GM21723 (cell line): ENCODE measurements at regions not wholly inside any gene's neighbourhood (a gene's known extent, or its start where the extent isn't known, plus 50 kb on each side); places are given as distances from the start of the nearest gene placed in this dataset.

Source experiments
- ATAC-seq: cut with Tn5 transposase; IDR thresholded peaks from one replicate; pipeline ENCODE4 v1.9.1; 2021; ENCODE audit warnings: mild to moderate bottlenecking, moderate library complexity; ENCODE audit not compliant: unreplicated experiment

DNA sequence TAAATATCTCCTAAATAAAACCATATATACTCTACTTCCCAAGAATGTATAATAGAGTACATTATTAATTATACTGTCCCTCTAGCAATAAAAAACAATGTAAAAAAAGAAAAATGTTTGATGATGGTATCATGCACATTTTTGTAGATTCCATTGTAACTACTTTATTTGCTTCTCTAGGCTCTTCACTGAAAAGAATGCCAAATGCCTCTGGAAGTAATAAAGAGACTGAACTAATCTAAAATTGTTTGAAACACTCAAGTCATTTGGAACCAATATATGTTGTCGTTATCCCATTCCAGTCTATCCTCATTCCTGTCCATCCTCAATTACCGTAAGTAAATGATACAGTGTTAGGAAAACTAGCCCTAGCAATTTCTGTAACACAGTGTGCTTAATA, 233.6 kb downstream of the C12orf50 start:
- ATAC-seq, result no peak

DNA sequence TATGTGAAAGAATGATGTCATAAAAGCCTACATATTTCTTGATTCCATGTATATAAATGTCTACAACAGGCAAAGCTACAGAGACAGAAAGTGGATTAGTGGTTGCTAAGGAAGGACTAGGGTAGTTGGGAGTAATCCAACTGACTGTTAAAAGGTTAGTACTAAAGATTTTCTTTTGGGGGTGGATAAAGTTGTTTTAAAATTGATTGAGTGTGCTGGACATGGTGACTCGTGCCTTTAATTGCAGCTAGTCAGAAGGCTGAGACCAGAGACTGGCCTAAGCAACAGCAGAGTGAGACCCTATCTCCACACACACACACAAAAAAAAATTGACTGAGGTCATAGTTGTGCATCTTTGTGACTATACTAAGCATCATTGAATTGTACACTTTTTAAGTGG, 234.3 kb downstream of the C12orf50 start:
- ATAC-seq, result no peak

DNA sequence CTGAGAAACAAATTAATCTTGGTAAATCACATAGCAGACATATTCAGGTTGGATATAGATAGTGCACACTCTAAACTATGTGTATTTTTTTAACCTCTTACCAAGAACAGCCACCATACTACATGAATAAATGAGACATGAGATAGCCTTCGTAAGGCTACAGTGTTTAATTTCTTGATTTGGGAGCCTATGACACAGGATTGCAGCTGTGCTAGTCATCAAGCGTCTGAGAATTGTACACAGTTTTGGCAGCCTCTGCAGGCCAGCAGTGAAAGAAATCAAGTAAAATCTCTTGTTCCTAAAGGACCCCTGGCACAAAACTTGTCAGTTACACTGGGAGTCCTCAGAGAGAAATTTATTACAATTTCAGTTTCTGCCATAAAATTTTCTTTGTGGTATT, 236.1 kb downstream of the C12orf50 start:
- no peak for ATAC-seq

DNA sequence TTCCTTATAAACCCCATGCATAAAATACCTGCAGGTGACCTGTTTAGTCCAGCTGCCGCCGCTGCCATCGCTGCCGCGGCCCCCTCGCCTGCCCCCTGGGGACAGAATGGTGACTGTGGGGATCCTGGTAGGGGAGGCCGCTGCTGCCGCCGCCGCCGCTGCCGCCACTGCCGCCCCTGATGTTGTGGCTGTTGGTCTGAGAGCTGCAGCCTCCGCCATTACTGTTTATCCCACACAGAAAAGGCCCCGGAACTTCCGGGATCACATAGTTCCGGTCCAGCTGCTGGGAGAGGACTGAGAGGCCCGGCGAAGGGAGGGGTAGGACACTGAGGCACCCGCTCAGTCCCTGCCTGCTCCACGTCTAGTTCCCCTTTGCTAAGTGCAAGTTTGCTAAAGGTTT, 244.9 kb downstream of the C12orf50 start:
- no peak for ATAC-seq

DNA sequence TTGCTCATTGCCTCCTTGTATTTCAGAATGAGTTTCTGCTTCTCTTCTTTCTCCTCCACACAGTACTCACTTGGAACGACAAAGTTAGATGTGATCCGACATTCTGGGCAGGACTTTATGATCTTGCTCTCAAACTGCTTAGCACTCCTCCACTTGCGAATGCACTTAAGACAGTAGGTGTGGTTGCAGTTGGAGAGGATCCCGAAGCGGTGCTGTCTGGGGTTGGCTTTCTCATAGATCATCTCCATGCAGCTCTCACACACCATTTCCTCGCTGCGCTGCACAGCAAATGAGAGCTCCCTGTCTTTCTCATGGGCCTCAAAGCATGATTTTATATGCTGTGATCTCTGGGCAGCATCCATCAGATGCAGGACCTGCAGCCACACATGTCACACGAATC, 245.7 kb downstream of the C12orf50 start:
- ATAC-seq, result no peak

DNA sequence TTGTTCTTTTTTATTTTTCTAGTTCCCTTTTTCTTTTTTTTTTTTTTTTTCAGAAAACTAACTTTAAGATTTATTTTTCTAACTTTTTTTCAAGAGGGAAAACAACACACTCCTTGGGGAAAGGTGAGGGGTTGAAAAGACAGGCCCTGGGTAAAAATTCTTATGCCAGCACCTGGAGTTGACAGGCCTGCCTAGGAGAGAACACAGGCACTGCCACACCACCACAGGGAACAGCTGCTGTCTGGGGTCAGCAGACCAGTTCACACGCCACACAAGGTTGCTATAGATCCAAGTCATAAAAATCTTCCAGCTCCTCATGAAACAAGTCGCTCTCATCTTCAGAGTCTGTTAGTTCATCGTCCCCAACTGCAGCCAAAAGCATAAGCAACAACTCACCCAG, 246.4 kb downstream of the C12orf50 start:
- ATAC-seq, result no peak

DNA sequence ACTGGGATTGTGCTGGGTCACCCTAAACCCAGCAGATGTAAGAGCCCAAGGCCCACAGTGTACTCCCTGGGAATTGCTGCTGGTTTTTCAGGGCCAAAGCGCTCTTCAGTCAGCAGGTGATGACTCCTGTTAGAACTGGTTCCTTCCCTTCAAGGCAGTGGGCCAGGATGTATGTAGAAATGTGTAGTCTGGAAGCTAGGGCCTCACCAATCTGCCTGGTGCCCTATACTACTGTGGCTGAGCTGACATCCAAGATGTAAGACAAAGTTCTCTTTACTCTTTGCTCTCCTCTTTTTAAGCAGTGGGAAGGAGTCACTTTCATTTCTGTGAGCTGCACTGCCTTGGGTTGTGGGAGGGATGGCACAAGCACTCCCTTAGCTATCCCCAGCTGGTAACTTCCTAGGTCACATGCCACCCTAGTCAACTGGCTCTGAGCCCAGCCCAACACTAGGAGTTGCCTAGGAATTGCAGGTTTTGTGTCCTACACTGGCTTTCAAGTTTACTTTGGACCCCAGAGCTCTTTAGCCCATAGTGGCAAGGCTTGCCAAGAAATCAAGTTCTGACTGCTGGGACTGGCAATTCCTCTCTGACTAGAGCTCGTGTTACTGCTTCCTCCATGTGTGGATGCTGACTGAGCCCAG, 249.2 kb downstream of the C12orf50 start:
- ATAC-seq, result no peak

DNA sequence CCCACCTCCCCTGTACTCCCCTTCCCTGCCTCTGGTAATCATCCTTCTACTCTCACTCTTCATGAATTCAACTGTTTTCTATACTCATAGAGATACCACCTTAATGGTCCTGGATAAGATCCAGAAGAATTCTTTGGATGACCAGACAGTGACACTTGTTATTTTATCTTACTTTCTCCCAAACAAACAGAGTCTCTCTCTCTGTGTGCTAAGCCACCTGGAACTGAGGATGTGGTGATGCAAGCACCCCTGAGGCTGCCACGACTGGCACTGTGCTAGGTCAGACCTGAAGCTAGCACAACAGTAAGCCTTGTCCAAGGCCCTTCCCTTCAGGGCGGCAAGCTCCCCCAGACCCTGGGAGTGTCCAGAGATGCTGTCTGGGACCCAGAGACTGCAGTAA, 250.2 kb downstream of the C12orf50 start:
- no peak for ATAC-seq

DNA sequence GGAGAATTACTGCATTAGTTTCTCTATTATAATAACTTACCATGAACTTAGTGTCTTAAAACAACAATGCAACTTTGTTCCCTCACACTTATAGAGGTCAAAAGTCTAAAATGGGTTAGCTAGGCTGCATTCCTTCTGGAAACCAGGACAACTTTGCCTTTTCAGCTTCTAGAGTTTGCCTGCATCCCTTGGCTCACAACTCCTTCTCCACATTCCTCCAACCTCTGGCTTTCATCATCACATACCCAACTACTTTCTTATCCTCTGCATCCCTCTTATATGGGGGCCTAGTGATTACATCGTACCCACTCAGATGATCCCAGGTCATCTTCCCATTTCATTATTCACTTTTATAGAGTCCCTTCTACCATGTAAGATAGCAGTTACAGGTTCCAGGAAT, 251.1 kb downstream of the C12orf50 start:
- ATAC-seq, result no peak

DNA sequence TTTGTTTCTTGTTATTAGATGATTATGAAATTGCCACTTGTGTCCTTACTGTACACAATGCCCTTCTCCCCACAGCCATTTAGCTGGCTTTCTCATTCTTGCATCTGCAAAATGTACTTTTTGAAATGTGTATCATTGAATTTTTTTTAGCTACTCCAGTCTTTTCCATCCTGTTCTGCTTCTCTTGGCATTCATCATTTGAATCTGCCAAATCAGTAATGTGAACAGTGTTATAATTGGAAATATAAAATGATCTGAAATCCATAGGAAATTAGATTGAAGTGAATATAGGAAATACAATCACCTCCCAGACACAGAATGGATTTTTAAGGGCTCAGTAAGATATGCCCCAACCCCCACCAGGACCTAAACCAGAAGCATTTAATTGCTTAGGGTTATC, 253.4 kb downstream of the C12orf50 start:
- ATAC-seq, result no peak

DNA sequence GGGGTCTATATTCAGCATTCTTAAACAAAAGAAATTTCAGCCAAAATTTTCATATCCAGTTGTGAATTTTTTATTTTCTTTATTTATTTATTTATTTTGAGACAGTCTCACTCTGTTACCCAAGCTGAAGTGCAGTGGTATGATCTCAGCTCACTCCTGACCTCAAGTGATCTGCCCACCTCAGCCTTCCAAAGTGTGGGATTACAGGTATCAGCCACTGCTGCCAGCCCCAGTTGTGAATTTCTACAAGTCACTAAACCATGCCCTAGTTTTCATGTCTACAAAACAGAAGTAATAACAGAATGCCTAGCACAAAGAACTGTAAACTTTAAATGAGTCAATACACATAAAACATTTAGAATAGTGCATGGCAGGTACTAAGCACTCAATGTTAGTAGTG, 254.2 kb downstream of the C12orf50 start:
- ATAC-seq, result no peak

DNA sequence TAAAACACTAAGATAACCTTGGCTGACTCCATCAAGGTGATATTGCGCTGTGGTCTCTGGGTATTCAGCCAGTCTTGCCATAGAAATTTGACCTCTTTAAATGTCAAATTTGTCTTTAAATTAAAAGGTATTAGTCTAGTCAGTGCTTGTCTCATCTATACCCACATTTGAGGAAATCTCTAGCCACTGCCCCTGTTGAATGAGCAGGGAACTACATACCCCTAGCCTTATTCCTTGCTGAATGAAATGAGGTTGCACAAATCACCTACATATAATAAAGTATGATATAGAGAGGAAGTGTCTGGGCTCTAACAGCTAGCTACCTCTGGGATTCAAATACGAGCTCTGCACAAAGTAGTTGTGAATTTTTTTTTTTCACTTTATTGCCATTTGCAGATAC, 256.8 kb downstream of the C12orf50 start:
- ATAC-seq, result no peak

DNA sequence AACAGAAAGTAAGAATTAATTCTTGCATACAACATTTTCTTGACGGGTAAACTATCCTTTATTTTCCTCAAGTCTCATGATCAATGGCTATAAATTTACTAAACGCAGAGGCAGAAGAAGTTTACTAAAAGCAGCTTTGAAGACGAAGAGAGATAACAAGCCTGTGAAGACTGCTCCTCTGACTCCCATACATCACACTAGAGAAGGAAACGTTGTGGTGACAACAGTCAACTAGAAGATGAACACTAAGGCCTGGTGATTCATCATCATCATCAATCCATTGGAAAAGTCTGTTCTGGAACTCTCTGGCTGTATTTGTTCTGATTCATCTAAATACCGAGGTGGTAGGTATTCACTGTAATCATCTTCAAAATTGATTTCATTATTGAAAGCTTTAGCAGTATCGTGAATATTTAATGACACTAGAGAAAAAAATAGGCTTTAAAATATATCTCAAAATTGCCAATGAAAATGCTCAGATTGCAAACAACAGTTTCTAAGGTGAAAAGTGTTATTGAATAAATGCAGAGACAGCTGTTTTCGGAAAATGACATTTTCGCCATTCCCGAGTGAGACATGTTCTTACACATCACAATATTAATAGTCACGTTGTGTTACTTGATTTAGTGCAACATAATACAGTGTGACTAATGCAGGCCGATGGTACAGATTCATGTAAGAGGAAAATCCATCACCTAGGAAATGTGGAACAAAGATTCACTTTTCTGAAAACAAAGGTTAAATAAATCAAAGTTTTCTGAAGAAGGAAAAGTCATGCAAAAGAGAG, 260.5 kb downstream of the C12orf50 start:
- ATAC-seq, result no peak

DNA sequence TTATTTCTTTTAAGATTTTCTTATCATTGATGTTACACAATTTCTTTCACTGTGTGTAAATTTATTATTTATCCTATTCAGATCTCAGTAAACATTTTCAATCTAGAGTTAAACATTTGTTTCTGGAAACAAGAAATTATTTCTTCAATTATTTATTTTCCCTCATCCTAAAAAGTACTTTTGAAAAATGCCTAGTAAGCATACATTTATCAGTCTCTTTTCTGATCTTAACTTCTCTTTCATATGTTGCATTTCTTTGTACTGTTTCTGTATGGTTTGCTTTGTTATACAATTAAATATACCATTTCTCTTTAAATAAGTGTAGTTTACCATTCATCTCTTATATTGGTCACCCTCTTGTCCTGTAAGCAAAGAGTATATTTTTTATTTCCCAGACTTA, 263.2 kb downstream of the C12orf50 start:
- ATAC-seq, result no peak

DNA sequence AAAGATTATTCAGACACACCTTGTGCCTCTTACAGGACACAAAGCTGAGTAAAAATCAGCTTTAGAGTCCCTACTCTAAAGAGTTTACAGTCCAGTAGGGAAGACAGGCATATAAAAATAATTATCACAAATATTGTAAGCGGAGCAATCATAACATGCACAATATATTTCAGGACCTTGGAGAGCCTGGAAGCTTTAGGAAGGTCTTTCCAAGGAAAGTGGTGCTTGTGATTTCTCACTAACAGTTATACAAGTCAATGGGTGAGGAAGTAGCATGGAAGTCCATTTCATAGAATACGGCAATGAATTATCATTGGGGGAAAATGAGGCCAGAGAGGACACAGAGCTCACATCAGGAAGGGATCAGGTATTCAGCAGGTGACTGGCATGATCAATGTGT, 268.3 kb downstream of the C12orf50 start:
- ATAC-seq, result no peak

DNA sequence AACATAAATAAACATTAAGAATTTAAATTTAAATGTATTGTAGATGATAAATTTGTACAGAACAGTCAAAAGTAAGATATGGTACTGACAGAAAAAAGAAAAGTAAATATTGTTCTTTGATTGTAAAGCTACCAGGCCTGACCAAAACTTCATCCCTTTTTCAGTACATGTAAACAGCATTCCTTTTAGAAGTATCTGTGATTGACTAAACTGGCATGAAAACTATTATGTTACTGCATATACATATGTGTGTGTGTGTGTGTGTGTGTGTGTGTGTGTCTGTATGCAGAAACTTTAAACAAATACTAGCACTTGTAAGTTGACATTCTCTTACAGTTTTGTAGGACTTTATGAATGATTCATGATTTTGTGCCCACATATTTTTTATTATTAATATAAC, 270.9 kb downstream of the C12orf50 start:
- no peak for ATAC-seq

DNA sequence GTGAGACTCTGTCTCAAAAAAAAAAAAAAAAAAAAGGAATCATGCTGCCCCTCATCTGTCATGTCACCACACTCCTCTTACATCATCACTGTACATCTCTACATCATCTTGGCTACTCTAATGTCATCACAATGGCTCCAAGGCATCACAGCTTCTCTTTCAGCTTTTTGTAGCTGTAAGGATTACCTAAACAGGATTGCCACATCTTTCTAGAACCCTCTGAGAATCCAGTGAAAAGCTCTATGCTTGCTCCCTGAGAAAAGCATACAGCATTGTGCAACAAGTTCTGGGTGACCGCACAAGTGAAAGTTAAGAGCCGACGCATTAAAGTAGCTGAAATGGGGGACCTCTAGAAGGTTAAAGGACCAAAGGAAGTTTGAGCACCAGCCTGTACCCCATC, 272.5 kb downstream of the C12orf50 start:
- no peak for ATAC-seq

DNA sequence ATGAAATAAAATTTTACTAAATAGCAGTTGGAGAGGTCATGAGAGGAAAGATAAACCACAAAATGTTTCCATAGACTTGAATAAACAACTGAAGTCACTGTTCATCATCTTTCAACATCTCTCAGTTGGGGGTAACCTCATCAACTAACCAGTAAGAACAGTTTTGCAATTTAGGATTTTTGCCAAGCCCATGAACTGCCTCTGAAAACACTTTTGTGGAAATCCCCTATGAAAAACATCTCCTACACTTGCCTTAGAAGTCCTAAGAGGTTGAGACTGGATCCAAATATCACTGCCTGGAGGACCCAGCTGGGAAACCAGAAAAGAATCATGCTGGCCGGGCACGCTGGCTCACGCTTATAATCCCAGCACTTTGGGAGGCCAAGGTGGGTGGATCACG, 273.1 kb downstream of the C12orf50 start:
- no peak for ATAC-seq

DNA sequence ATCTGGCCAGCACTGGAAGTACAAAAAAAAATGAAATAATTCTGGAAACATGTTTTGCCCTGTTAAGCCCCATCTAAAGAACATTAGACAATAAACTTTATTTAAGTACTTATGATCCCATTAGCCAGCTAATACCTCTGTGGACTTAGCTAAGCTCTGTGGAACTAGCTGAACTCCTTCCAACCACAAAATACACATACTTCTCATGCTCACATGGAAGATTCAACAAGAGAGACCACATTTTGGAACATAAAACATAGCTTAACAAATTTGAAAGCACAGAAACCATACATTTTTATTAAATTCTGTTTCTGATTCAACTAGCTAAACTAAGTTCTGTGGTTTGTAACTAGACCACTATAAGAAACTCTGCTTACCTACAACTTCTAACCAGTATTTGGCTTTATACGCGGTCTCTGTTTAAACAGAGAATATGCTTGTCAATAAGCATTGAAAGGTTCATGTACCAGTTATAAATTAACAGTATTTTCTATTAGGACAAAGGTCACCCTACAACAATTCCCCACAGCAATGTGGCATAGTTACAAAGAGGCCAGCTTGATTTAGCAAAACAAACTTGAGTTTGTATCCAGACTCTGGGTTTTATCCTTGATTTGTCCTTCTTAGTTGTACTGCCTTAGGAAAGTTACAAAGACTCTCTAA, 300.1 kb downstream of the C12orf50 start:
- ATAC-seq, result no peak

DNA sequence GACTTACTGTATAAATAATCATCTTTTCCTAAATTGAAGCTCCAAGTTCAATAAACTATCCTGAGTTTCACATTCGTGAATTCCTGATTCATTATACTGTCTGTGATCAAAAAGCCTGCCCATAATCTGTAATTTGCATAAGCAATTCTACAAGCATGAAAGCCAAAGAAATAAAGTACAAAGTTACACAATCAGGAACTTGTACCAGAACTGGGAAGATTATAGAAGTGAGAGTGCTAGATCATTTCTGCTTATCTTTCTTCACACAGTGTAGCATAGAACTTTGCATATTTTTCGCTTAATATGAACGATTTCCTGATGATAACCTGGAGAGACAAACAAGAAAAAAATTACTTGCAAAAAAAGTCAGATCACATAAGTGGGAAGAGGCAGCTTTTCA, 308.2 kb downstream of the C12orf50 start:
- ATAC-seq, result no peak

DNA sequence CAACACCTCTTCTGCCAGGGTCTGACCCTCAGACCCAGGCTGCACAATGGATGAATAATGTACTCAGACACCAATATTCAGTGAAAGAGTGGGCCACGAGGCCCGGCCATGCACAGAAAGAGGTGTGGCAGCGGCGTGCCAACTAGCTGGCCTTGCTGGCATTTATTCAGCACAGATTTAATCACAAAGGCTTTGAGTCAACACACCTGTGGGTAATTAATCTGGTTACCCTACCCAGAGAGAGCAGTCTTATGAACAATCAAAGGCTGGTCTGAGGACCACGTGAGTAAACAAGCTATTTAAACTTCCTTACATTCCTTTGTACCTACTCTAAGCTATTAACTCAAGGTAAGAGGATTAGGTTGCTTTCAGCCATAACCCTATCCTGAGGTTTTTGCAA, 324.8 kb downstream of the C12orf50 start:
- ATAC-seq, result no peak

DNA sequence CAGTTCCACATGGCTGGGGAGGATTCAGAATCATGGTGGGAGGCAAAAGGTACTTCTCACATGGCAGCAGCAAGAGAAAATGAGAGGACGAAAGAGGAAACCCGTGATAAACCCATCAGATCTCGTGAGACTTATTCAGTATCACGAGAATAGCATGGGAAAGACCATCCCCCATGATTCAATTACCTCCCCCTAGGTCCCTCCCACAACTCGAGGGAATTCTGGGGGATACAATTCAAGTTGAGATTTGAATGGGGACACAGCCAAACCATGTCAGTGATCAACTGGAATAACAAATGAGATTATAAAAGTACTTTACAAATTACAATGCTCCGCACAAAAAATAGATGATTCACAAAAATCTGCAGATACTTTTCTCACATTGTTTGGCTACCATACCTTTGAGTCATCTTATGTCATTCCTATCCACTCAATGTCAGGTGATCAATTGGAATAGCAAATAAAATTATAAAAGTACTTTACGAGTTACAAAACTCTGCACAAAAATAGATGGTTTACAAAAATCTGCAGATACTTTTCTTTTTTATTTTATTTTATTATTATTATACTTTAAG, 338.9 kb downstream of the C12orf50 start:
- ATAC-seq, result no peak
